ENCODE measurements at regions not wholly inside any gene's neighbourhood (a gene's known extent, or its start where the extent isn't known, plus 50 kb on each side); places are given as distances from the start of the nearest gene placed in this dataset.
"Not testable (repeated sequence)": the region's sequence is repeated elsewhere in the genome, so short reads cannot be mapped to it uniquely, and the experiment has no call there.

GRCh38 chr3:166877971-166878370 is 502.1 kb downstream of the ZBBX start:
- no peak for TF ChIP-seq POU2F2 (IDR thresholded peaks at IDR 0.05; ENCODE audit: low read depth, low read length)
- TF ChIP-seq POLR2AphosphoS5 (IDR thresholded peaks at IDR 0.05; ENCODE audit: low read depth, low read length), result no peak
- no peak for TF ChIP-seq SPI1 (IDR thresholded peaks at IDR 0.05; ENCODE audit: low read depth, low read length)
- TF ChIP-seq POLR2A (IDR thresholded peaks at IDR 0.05; ENCODE audit: low read depth, low read length), result no peak
- no peak for TF ChIP-seq PAX5 (IDR thresholded peaks at IDR 0.05; ENCODE audit: insufficient read depth, low read length, severe bottlenecking)
- no peak for TF ChIP-seq TAF1 (IDR thresholded peaks at IDR 0.05; ENCODE audit: low read depth, low read length)
- FAIRE-seq (no peak), DNase-seq (ENCODE audit: insufficient read length, low spot score) (no peak)

- FAIRE-seq (no peak), DNase-seq (ENCODE audit: insufficient read length, low spot score) (no peak)
- TF ChIP-seq POLR2AphosphoS5 (IDR thresholded peaks at IDR 0.05; ENCODE audit: low read depth, low read length) (no peak), PAX5 (IDR thresholded peaks at IDR 0.05; ENCODE audit: insufficient read depth, low read length, severe bottlenecking) (no peak), POU2F2 (IDR thresholded peaks at IDR 0.05; ENCODE audit: low read depth, low read length) (no peak)
Observed at GRCh38 chr3:166864473-166865467, 515.3 kb downstream of the ZBBX start.

- TF ChIP-seq SPI1 (IDR thresholded peaks at IDR 0.05; ENCODE audit: low read depth, low read length), result no peak
- no peak for TF ChIP-seq POU2F2 (IDR thresholded peaks at IDR 0.05; ENCODE audit: low read depth, low read length)
- no peak for TF ChIP-seq PAX5 (IDR thresholded peaks at IDR 0.05; ENCODE audit: insufficient read depth, low read length, severe bottlenecking)
- TF ChIP-seq POLR2A (IDR thresholded peaks at IDR 0.05; ENCODE audit: low read depth, low read length), result no peak
- TF ChIP-seq POLR2AphosphoS5 (IDR thresholded peaks at IDR 0.05; ENCODE audit: low read depth, low read length), result no peak
- no peak for TF ChIP-seq TAF1 (IDR thresholded peaks at IDR 0.05; ENCODE audit: low read depth, low read length)
- no peak for FAIRE-seq
- DNase-seq (ENCODE audit: insufficient read length, low spot score), result no peak
Observed at GRCh38 chr3:166860217-166860616, 519.9 kb downstream of the ZBBX start.

- no peak for TF ChIP-seq POU2F2 (IDR thresholded peaks at IDR 0.05; ENCODE audit: low read depth, low read length)
- TF ChIP-seq POLR2AphosphoS5 (IDR thresholded peaks at IDR 0.05; ENCODE audit: low read depth, low read length), result no peak
- TF ChIP-seq TAF1 (IDR thresholded peaks at IDR 0.05; ENCODE audit: low read depth, low read length), result no peak
- no peak for TF ChIP-seq PAX5 (IDR thresholded peaks at IDR 0.05; ENCODE audit: insufficient read depth, low read length, severe bottlenecking)
- no peak for TF ChIP-seq SPI1 (IDR thresholded peaks at IDR 0.05; ENCODE audit: low read depth, low read length)
- no peak for TF ChIP-seq POLR2A (IDR thresholded peaks at IDR 0.05; ENCODE audit: low read depth, low read length)
- DNase-seq (ENCODE audit: insufficient read length, low spot score), result no peak
- FAIRE-seq, result no peak
Observed at GRCh38 chr3:166844329-166844728, 535.8 kb downstream of the ZBBX start.

DNA sequence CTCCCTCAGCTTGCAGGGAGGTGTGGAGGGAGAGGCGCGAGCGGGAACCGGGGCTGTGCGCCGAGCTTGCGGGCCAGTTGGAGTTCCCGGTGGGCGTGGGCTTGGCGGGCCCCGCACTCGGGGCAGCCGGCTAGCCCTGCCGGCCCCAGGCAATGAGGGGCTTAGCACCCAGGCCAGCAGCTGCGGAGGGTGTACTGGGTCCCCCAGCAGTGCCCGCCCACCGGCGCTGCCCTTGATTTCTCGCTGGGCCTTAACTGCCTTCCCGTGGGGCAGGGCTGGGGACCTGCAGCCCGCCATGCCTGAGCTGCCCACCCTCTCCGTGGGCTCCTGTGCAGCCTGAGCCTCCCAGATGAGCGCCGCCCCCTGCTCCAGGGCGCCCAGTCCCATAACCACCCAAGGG is 537.3 kb downstream of the ZBBX start:
- FAIRE-seq; DNase-seq (ENCODE audit: insufficient read length, low spot score): not testable (repeated sequence)

DNA sequence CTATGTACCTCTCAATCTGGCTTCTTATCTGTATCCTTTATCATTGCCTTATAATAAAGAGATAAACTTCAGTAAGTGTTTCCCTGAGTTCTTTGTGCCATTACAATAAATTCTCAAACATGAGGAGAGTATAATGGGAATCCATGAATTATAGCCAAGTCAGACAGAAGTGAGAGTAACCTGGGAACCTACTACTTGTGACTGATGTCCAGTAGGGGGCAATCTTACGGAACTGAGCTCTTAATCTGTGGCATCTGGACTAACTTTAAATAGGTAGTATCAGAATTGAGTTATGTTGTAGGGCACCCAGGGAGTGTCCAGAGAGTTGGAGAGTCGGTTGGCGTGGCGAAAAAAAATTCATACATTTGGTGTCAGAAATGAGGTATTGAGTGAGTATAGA is 542.6 kb downstream of the ZBBX start:
- peak; percentile 4 for DNase-seq (ENCODE audit: insufficient read length, low spot score)

DNA sequence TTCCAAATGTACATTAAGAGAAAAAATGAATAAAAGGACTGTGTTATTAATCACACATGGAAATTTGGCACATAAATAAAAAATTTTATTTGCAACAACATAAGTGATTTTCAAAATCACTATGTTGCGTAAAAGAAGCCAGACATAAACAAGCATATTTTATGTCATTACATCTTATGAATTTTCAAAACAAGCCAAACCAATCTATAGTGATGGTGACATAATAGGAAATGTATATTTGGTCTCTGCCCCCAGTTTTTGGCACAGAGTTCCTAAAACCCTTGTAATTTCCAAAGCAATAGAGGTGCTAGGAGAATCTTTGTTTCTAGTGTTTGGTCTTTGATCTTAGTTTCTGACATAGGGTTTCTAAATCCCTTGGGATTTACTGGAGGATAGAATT is 543.3 kb downstream of the ZBBX start:
- TF ChIP-seq POLR2AphosphoS5 (IDR thresholded peaks at IDR 0.05; ENCODE audit: low read depth, low read length) (no peak), PAX5 (IDR thresholded peaks at IDR 0.05; ENCODE audit: insufficient read depth, low read length, severe bottlenecking) (no peak), SPI1 (IDR thresholded peaks at IDR 0.05; ENCODE audit: low read depth, low read length) (no peak), TAF1 (IDR thresholded peaks at IDR 0.05; ENCODE audit: low read depth, low read length) (no peak), POU2F2 (IDR thresholded peaks at IDR 0.05; ENCODE audit: low read depth, low read length) (no peak), POLR2A (IDR thresholded peaks at IDR 0.05; ENCODE audit: low read depth, low read length) (no peak)
- DNase-seq (ENCODE audit: insufficient read length, low spot score) (no peak), FAIRE-seq (no peak)

More for the DNA sequence above, 542.6 kb downstream of the ZBBX start:
- FAIRE-seq, result no peak
- TF ChIP-seq POU2F2 (IDR thresholded peaks at IDR 0.05; ENCODE audit: low read depth, low read length) (no peak), TAF1 (IDR thresholded peaks at IDR 0.05; ENCODE audit: low read depth, low read length) (no peak), POLR2AphosphoS5 (IDR thresholded peaks at IDR 0.05; ENCODE audit: low read depth, low read length) (no peak), PAX5 (IDR thresholded peaks at IDR 0.05; ENCODE audit: insufficient read depth, low read length, severe bottlenecking) (no peak), POLR2A (IDR thresholded peaks at IDR 0.05; ENCODE audit: low read depth, low read length) (no peak), SPI1 (IDR thresholded peaks at IDR 0.05; ENCODE audit: low read depth, low read length) (no peak)

- no peak for FAIRE-seq
- no peak for DNase-seq (ENCODE audit: insufficient read length, low spot score)
- TF ChIP-seq POU2F2 (IDR thresholded peaks at IDR 0.05; ENCODE audit: low read depth, low read length) (no peak), POLR2A (IDR thresholded peaks at IDR 0.05; ENCODE audit: low read depth, low read length) (no peak), POLR2AphosphoS5 (IDR thresholded peaks at IDR 0.05; ENCODE audit: low read depth, low read length) (no peak), TAF1 (IDR thresholded peaks at IDR 0.05; ENCODE audit: low read depth, low read length) (no peak), SPI1 (IDR thresholded peaks at IDR 0.05; ENCODE audit: low read depth, low read length) (no peak), PAX5 (IDR thresholded peaks at IDR 0.05; ENCODE audit: insufficient read depth, low read length, severe bottlenecking) (no peak)
Observed at GRCh38 chr3:166829896-166830295, 550.2 kb downstream of the ZBBX start.

DNA sequence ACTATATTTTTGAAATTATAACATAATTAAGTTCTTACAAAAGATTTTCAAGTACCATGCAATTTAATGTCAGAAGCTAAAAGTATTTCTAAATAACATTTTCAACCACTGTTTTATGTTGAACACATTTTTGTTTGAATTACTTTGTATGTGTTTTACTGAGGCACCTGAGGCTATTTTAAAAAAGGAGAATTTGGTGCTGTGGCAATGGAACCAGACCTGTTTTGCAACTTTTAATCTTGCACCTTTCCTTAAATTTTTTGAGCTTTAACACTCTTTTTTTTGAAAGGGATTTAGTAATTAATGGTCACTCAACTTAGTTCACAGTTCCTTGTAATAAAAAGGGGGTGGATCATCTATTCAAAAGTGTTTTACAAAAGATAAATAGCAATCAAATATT is 561.6 kb downstream of the ZBBX start:
- FAIRE-seq, result no peak
- TF ChIP-seq POLR2A (IDR thresholded peaks at IDR 0.05; ENCODE audit: low read depth, low read length), result no peak
- no peak for TF ChIP-seq PAX5 (IDR thresholded peaks at IDR 0.05; ENCODE audit: insufficient read depth, low read length, severe bottlenecking)
- TF ChIP-seq TAF1 (IDR thresholded peaks at IDR 0.05; ENCODE audit: low read depth, low read length), result no peak

DNA sequence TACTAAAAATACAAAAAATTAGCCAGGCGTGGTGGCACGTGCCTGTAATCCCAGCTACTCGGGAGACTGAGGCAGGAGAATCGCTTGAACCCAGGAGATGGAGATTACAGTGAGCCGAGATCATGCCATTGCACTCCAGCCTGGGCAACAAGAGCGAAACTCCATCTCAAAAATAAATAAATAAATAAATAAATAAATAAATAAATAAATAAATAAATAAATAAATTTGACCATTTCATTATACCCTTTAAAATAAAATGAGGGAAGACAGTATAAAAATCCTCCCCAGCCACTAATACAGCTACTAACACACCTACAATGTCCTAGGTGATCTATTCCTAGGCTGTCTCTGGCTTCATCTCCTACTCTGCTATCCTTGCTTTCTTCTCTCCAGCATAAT is 562.8 kb downstream of the ZBBX start:
- DNase-seq (ENCODE audit: insufficient read length, low spot score); FAIRE-seq: not testable (repeated sequence)

More for the DNA sequence above, 561.6 kb downstream of the ZBBX start:
- DNase-seq (ENCODE audit: insufficient read length, low spot score), result no peak
